GM19438 (cell line): ENCODE measurements at regions not wholly inside any gene's neighbourhood (a gene's known extent, or its start where the extent isn't known, plus 50 kb on each side); places are given as distances from the start of the nearest gene placed in this dataset.
"Not testable (repeated sequence)": the region's sequence is repeated elsewhere in the genome, so short reads cannot be mapped to it uniquely, and the experiment has no call there.

Experiments used
- ATAC-seq: cut with Tn5 transposase; IDR thresholded peaks from one replicate; pipeline ENCODE4 v1.9.1; 2021; ENCODE audit warnings: low read depth; ENCODE audit not compliant: unreplicated experiment

DNA sequence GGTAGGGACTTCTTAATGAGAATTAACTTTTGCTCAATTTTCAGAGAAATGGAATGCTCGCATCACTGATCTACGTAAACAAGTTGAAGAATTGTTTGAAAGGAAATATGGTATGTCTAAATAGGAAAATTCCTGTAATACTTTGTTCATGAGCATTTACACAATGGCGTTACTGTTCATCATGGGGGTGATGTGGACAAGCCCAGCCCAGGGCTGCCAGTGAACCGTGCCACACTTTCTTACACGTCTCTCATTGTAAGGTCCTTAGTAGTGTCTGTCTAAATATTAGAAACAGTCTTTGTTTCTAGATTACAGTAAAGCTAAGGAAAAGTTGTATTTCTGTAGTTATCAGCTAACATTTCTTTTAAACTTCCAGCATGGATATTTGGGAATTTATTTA is 91.0 kb upstream of the SPDYE9 start:
- not testable (repeated sequence) for ATAC-seq

DNA sequence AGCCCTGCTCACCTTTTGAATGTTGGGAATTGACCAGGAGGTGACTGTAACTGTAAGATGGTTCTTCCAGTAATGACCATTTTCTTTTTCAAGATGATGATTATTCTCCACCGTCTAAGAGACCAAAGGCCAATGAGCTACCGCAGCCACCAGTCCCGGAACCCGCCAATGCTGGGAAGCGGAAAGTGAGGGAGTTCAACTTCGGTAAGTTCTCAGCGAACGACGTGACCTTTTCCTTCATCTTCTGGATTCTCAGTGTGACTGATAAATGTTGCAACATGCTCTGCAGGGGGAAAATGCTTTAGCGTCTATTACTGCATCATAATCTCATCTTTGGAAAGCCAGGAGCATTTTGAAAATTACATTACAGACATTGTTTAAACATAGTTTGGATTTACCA is 89.5 kb upstream of the SPDYE9 start:
- ATAC-seq = not testable (repeated sequence)

DNA sequence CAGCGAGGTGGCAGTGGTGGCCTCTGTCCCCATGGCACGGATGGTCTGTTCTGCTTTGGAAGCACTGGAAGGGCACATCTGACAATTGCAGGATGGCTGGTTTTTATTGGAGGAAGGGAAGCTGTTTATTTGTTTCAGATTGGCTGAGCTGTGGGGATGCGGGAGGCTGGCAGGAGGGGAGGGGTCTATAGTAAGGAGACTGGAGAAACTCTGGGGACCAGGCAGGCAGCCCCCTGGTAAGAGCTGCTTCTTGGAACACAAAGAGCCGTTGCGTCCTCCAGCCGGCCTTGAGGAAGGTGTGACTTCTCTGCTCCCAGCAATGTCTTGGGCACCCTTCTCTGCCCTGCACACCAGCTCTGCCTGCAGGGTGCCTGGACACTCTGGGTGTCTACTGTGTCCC is 85.1 kb upstream of the SPDYE9 start:
- not testable (repeated sequence) for ATAC-seq

DNA sequence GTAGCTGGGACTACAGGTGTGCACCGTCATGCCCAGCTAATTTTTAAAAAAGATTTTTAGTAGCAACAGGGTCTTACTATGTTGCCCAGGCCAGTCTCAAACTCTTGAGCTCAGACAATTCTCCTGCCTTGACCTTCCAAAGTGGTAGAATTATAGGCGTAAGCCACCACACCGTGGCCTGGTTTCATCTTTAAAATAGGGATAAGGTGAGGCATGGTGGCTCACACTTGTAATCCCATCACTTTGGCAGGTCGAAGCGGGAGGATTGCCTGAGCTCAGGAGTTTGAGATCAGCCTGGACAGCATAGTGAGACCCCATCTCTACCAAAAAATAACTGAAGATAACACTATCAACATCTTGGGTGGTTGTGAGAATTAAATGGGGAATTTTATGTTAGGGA is 84.6 kb upstream of the SPDYE9 start:
- not testable (repeated sequence) for ATAC-seq

- not testable (repeated sequence) for ATAC-seq
Observed at GRCh38 chr7:73166152-73166551, 80.3 kb upstream of the SPDYE9 start.

GRCh38 chr7:73162680-73163079 is 76.8 kb upstream of the SPDYE9 start:
- ATAC-seq = not testable (repeated sequence)

DNA sequence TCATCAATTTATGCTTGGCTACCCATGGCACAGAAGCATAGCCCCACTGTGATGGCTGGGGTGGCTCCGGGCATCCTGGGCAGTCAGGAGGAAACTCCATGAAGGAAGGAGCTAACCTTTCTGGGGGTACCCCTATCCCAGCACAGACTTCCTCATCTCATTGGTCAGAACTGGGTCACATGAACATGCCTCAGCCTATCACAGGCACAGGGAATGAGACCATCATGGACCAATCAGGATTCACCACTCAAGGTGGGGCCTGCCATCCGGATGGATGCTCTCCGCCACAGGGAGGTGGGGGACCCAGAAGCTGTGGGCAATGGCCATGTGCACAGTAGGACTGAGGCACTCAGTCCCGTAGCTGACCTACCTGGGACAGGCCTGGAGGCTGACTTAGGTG is 75.9 kb upstream of the SPDYE9 start:
- ATAC-seq = not testable (repeated sequence)

DNA sequence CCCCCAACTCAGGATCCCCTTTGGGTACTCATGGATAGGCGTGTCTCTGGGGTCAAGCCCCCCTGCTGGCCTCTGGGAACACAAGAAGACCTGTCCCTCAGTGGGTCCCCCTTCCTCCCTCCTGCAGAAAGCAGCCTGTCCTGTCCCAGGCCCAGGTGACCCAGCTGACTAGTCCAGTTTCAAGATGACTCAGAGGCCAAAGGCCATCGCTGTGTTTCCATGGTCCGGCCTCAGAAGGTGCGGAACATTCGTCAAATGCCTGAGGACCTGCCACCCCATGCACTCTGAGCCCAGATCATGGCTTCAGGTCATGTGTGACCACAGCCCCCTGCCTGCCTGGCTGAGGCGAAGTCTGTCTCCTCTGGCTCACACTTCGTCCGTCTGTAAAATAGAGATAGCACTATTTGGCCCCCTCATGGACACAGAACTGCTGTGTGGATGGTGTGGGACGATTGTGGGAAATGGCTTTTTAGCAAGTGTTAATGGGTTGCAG is 71.4 kb upstream of the SPDYE9 start:
- ATAC-seq = not testable (repeated sequence)

DNA sequence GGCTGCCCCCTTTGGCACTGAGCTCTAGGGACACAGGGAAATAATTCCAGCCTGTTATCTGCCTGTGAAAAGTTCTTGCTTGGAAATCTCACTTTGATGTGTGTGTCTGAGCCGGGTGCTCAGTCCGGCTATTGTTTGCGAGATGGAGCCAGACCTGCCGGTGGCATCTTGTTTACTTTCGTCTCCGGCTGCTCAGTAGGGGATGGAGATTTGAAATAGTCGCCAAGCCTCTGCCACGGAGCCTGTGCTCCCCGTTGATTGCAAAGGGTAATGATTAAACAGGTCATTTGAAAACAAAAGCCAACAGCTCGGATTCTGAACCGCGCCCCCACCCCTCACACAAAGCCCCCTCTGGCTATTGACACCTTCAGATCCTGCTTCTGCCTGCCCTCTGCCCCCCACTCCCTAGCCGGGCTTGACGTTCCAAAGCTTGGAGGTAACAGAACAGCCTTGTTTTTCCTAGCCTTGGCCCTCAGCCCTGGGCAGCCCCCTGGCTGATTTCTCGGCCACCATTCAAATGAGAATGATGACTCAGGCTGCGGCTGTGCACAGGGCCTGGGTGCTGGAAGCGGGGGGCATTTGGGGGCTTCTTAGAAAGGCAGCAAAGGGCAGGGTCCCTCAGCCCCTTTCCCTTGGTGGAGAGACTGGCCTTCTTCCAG is 70.8 kb upstream of the SPDYE9 start:
- ATAC-seq = not testable (repeated sequence)

- peak; percentile 87 for ATAC-seq
Observed at GRCh38 chr7:73154586-73155038, 68.8 kb upstream of the SPDYE9 start.

GRCh38 chr7:73153921-73154585 is 68.2 kb upstream of the SPDYE9 start:
- ATAC-seq = not testable (repeated sequence)

DNA sequence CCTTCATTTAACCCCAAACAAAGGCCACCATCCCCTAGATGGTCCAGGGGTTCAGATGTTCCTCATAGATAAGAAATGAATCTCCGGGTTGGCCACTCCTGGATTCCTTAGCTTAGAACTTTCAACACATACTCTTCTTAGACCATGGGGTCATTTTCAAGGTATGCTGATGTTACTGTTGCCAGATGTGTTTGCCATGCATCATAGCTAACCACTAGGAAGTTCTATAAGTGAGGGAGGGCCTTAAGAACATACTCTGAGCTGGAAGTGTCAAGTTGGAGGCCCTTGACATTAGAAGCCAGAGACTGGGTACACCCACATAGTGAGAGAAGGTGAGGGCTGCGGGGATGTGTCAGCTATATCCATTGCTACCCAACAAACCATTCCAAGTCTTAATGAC is 62.7 kb upstream of the SPDYE9 start:
- not testable (repeated sequence) for ATAC-seq

GRCh38 chr7:73147681-73148080 is 61.8 kb upstream of the SPDYE9 start:
- not testable (repeated sequence) for ATAC-seq

DNA sequence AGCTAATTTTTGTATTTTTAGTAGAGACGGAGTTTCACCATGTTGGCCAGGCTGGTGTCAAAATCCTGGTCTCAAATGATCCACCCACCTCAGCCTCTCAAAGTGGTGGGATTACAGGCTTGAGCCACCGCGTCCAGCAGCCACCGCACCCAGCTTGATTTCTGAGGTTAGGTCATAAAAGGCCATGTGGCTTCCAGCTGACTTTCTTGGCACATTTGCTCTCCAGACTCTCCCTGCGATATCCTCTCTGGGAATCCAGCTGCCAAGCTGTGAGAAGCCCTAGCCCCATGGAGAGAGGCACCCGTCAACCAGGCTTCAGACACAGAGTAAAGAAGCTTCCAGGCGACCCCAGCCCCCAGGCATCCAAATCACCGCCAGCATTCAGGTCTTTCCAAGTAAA is 58.2 kb upstream of the SPDYE9 start:
- not testable (repeated sequence) for ATAC-seq

GRCh38 chr7:73137922-73138321 is 52.1 kb upstream of the SPDYE9 start:
- not testable (repeated sequence) for ATAC-seq
